SK-N-SH (cell line): ENCODE measurements at regions not wholly inside any gene's neighbourhood (a gene's known extent, or its start where the extent isn't known, plus 50 kb on each side); places are given as distances from the start of the nearest gene placed in this dataset.

Experiments
- CTCF ChIA-PET: fragments of 300-600, 350-600 bp; formaldehyde crosslinking; extraction: SDS; loops from one replicate; lab custom pipeline; 2021; lab: Yijun Ruan, JAX
- POLR2A ChIA-PET: fragments of 350-600 bp; sonication (Branson Sonifier 250); formaldehyde crosslinking; extraction: SDS; loops from one replicate; lab custom pipeline; 2020; ENCODE audit warnings: antibody characterized with exemption, inconsistent platforms; lab: Yijun Ruan, JAX
- DNase-seq: peaks from one replicate; pipeline ENCODE4 v3.0.0; 2012
- H2AFZ ChIP-seq: fragments of 200-600 bp; sonication (generic); 2 replicates; pipeline ENCODE4 v1.8.1; 2016; ENCODE audit warnings: antibody characterized with exemption, mild to moderate bottlenecking, low read depth
- H3F3A ChIP-seq: fragments of 200-600 bp; sonication (generic); replicated peaks from 2 replicates; pipeline ENCODE3; 2016; ENCODE audit warnings: antibody characterized with exemption, mild to moderate bottlenecking; ENCODE audit not compliant: insufficient read depth
- H3K27ac ChIP-seq, 2 experiments: fragments of 200-500 bp in 1 of 2; fragments of 200-600 bp in 1 of 2; sonication (Bioruptor generic) in 1 of 2; sonication (generic), shearing (Covaris generic) in 1 of 2; 2 replicates each; pipeline versions ENCODE4 v1.5.1 to v1.6.1; 2014 to 2016; ENCODE audit warnings: low read depth in 2 of 2, inconsistent platforms in 1 of 2, low read length in 1 of 2, mild to moderate bottlenecking in 1 of 2, mixed read lengths in 1 of 2
- H3K27me3 ChIP-seq: fragments of 200-600 bp; sonication (generic), shearing (Covaris generic); 2 replicates; pipeline ENCODE4 v1.6.1; 2016; ENCODE audit warnings: mixed run types; ENCODE audit not compliant: insufficient read depth
- H3K36me3 ChIP-seq, 2 experiments: fragments of 200-500 bp in 1 of 2; fragments of 200-600 bp in 1 of 2; sonication (Bioruptor generic) in 1 of 2; sonication (generic) in 1 of 2; replicated peaks in 1 of 2; 2 replicates each; pipeline versions ENCODE3 to v1.5.1; 2014 to 2016; ENCODE audit warnings: low read length in 1 of 2, mild to moderate bottlenecking in 1 of 2; ENCODE audit not compliant: insufficient read depth in 2 of 2, control insufficient read depth in 1 of 2
- H3K4me1 ChIP-seq, 2 experiments: fragments of 200-500 bp in 1 of 2; fragments of 200-600 bp in 1 of 2; sonication (Bioruptor generic) in 1 of 2; sonication (generic), shearing (Covaris generic) in 1 of 2; 2 replicates each; pipeline versions ENCODE4 v1.5.1 to v1.6.1; 2014 to 2016; ENCODE audit warnings: low read depth in 1 of 2, low read length in 1 of 2, mixed run types in 1 of 2; ENCODE audit not compliant: insufficient read depth in 2 of 2, control insufficient read depth in 1 of 2
- H3K4me2 ChIP-seq: fragments of 200-600 bp; sonication (generic), shearing (Covaris generic); 2 replicates; pipeline ENCODE4 v1.6.1; 2017; ENCODE audit warnings: mixed run types
- H3K4me3 ChIP-seq, 2 experiments: fragments of 200-500 bp in 1 of 2; fragments of 200-600 bp in 1 of 2; sonication (Bioruptor generic) in 1 of 2; sonication (generic), shearing (Covaris generic) in 1 of 2; 2 replicates each; pipeline versions ENCODE4 v1.5.1 to v1.8.1; 2014 to 2016; ENCODE audit warnings: low read depth in 2 of 2, inconsistent platforms in 1 of 2, low read length in 1 of 2, mild to moderate bottlenecking in 1 of 2, mixed read lengths in 1 of 2, moderate library complexity in 1 of 2
- H3K79me2 ChIP-seq: fragments of 200-600 bp; sonication (generic); 2 replicates; pipeline ENCODE4 v1.8.1; 2017; ENCODE audit warnings: mild to moderate bottlenecking; ENCODE audit not compliant: insufficient read depth
- H3K9ac ChIP-seq: fragments of 200-600 bp; sonication (generic); 2 replicates; pipeline ENCODE4 v1.6.1; 2017; ENCODE audit warnings: mixed run types
- H3K9me2 ChIP-seq: fragments of 200-600 bp; sonication (generic); 2 replicates; pipeline ENCODE4 v1.6.1; 2017; ENCODE audit warnings: mixed run types
- H3K9me3 ChIP-seq: fragments of 200-600 bp; sonication (generic); 2 replicates; pipeline ENCODE4 v1.6.1; 2017; ENCODE audit warnings: mixed run types, mild to moderate bottlenecking, moderate library complexity
- H4K20me1 ChIP-seq: fragments of 200-600 bp; sonication (generic); 2 replicates; pipeline ENCODE4 v1.6.1; 2017; ENCODE audit warnings: mild to moderate bottlenecking, mixed run types; ENCODE audit not compliant: insufficient read depth
- FOXJ3 ChIP-seq: sonication (generic); formaldehyde crosslinking; IDR thresholded peaks from 2 replicates; pipeline ENCODE4 v1.5.1; 2020; ENCODE audit warnings: mild to moderate bottlenecking, missing genetic modification reagents
- GATA2 ChIP-seq: sonication (generic); formaldehyde crosslinking; IDR thresholded peaks from 2 replicates; pipeline ENCODE4 v1.5.0; 2020; ENCODE audit warnings: mild to moderate bottlenecking, missing genetic modification reagents
- MEF2A ChIP-seq: IDR thresholded peaks from 2 replicates; pipeline ENCODE4 v1.4.0; 2012; ENCODE audit warnings: low read depth, borderline replicate concordance
- MXI1 ChIP-seq: IDR thresholded peaks from 2 replicates; pipeline ENCODE4 v1.6.1; 2012; ENCODE audit warnings: mild to moderate bottlenecking, low read depth, low read length, improper control_type of control experiment
- POLR2AphosphoS5 ChIP-seq: IDR thresholded peaks from 2 replicates; pipeline ENCODE4 v1.6.1; 2012; ENCODE audit warnings: low read depth, low read length
- RCOR1 ChIP-seq: fragments of 150-350 bp; IDR thresholded peaks from 2 replicates; pipeline ENCODE4 v1.6.1; 2017; ENCODE audit warnings: antibody characterized with exemption, low read length
- SMC3 ChIP-seq: IDR thresholded peaks from 2 replicates; pipeline ENCODE4 v1.6.1; 2012; ENCODE audit warnings: low read depth, low read length, improper control_type of control experiment
- TAF1 ChIP-seq: IDR thresholded peaks from 2 replicates; pipeline ENCODE4 v1.6.1; 2012; ENCODE audit warnings: low read depth, mild to moderate bottlenecking, low read length, moderate library complexity, borderline replicate concordance
- TCF12 ChIP-seq: IDR thresholded peaks from 2 replicates; pipeline ENCODE4 v1.4.0; 2012
- YY1 ChIP-seq: IDR thresholded peaks from 2 replicates; pipeline ENCODE4 v1.4.0; 2012; ENCODE audit warnings: low read depth, mild to moderate bottlenecking
- WGBS: methylation state at CpG from one replicate; pipeline ENCODE4 v1.1.6; 2017; ENCODE audit warnings: low lambda C conversion rate; 5-methylcytosine and 5-hydroxymethylcytosine counted together
- TF ChIP-seq, protein P1 (sequence below): IDR thresholded peaks from 2 replicates; pipeline ENCODE4 v1.6.1; 2012; ENCODE audit warnings: mild to moderate bottlenecking, low read depth, low read length, moderate library complexity
- TF ChIP-seq, protein P2 (sequence below): fragments of 150-350 bp; IDR thresholded peaks from 2 replicates; pipeline ENCODE4 v1.6.1; 2016; ENCODE audit warnings: mild to moderate bottlenecking, low read depth, low read length
- TF ChIP-seq, protein P3 (sequence below): fragments of 200-600 bp; sonication (generic); IDR thresholded peaks from 2 replicates; pipeline ENCODE4 v1.6.1; 2017; ENCODE audit warnings: antibody characterized with exemption, mild to moderate bottlenecking, moderate library complexity
- TF ChIP-seq, protein P4 (sequence below): IDR thresholded peaks from 2 replicates; pipeline ENCODE4 v1.4.0; 2012; ENCODE audit warnings: low read depth

DNA sequence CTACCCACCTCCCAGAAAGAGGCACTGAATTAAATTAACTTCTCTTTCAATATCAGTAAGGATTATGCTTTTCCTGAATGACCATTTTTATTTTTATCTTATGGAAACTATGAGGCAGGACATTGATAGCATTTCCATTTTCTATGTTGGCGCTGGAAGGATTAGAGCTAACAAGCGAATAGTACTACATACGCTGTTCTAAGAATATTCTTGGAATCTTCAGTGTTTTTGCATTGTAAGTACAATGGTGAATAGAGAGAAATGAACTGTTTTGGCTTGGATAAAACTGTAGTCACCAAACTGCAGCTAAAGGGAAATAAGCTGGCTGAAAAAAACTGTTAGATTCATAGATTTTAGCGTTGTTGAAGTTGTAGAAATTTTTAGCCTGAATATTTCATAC is 779.0 kb upstream of the ADGRL4 start:
- no peaks in the 10 kb centered on the region for H3K9me2 ChIP-seq
- no peaks in the 10 kb centered on the region for H3K4me1 ChIP-seq
- H3K36me3 ChIP-seq = no peaks in the 10 kb centered on the region
- WGBS = 92% methylated on average over 4 of the region's 4 CpGs
- H3K9ac ChIP-seq = no peak overlapping the region
- H3K9me3 ChIP-seq = no peaks in the 10 kb centered on the region
- ChIA-PET POLR2A (no interaction called here), CTCF (no interaction called here)
- H3F3A ChIP-seq = no peaks in the 10 kb centered on the region
- H4K20me1 ChIP-seq = no peaks in the 10 kb centered on the region
- no peak for DNase-seq
- no peak overlapping the region for H3K4me3 ChIP-seq
- no peak overlapping the region for H3K4me2 ChIP-seq
- no peaks in the 10 kb centered on the region for H3K79me2 ChIP-seq
- no peaks in the 10 kb centered on the region for H3K27me3 ChIP-seq
- no peak overlapping the region for H3K27ac ChIP-seq
- TF ChIP-seq TAF1 (no peak), RCOR1 (no peak), SMC3 (no peak), POLR2AphosphoS5 (no peak), GATA2 (CRISPR knock-in tag) (no peak), MEF2A (no peak), FOXJ3 (CRISPR knock-in tag) (no peak), MXI1 (no peak), YY1 (no peak), TCF12 (no peak)
- TF ChIP-seq, protein P1, sequence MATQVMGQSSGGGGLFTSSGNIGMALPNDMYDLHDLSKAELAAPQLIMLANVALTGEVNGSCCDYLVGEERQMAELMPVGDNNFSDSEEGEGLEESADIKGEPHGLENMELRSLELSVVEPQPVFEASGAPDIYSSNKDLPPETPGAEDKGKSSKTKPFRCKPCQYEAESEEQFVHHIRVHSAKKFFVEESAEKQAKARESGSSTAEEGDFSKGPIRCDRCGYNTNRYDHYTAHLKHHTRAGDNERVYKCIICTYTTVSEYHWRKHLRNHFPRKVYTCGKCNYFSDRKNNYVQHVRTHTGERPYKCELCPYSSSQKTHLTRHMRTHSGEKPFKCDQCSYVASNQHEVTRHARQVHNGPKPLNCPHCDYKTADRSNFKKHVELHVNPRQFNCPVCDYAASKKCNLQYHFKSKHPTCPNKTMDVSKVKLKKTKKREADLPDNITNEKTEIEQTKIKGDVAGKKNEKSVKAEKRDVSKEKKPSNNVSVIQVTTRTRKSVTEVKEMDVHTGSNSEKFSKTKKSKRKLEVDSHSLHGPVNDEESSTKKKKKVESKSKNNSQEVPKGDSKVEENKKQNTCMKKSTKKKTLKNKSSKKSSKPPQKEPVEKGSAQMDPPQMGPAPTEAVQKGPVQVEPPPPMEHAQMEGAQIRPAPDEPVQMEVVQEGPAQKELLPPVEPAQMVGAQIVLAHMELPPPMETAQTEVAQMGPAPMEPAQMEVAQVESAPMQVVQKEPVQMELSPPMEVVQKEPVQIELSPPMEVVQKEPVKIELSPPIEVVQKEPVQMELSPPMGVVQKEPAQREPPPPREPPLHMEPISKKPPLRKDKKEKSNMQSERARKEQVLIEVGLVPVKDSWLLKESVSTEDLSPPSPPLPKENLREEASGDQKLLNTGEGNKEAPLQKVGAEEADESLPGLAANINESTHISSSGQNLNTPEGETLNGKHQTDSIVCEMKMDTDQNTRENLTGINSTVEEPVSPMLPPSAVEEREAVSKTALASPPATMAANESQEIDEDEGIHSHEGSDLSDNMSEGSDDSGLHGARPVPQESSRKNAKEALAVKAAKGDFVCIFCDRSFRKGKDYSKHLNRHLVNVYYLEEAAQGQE = no peak
- TF ChIP-seq, protein P2, sequence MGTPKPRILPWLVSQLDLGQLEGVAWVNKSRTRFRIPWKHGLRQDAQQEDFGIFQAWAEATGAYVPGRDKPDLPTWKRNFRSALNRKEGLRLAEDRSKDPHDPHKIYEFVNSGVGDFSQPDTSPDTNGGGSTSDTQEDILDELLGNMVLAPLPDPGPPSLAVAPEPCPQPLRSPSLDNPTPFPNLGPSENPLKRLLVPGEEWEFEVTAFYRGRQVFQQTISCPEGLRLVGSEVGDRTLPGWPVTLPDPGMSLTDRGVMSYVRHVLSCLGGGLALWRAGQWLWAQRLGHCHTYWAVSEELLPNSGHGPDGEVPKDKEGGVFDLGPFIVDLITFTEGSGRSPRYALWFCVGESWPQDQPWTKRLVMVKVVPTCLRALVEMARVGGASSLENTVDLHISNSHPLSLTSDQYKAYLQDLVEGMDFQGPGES = no peak
- TF ChIP-seq, protein P3, sequence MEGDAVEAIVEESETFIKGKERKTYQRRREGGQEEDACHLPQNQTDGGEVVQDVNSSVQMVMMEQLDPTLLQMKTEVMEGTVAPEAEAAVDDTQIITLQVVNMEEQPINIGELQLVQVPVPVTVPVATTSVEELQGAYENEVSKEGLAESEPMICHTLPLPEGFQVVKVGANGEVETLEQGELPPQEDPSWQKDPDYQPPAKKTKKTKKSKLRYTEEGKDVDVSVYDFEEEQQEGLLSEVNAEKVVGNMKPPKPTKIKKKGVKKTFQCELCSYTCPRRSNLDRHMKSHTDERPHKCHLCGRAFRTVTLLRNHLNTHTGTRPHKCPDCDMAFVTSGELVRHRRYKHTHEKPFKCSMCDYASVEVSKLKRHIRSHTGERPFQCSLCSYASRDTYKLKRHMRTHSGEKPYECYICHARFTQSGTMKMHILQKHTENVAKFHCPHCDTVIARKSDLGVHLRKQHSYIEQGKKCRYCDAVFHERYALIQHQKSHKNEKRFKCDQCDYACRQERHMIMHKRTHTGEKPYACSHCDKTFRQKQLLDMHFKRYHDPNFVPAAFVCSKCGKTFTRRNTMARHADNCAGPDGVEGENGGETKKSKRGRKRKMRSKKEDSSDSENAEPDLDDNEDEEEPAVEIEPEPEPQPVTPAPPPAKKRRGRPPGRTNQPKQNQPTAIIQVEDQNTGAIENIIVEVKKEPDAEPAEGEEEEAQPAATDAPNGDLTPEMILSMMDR = no peak
- TF ChIP-seq, protein P4, sequence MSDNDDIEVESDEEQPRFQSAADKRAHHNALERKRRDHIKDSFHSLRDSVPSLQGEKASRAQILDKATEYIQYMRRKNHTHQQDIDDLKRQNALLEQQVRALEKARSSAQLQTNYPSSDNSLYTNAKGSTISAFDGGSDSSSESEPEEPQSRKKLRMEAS = no peak
- H2AFZ ChIP-seq = no peak overlapping the region
